ENCODE measurements at regions not wholly inside any gene's neighbourhood (a gene's known extent, or its start where the extent isn't known, plus 50 kb on each side); places are given as distances from the start of the nearest gene placed in this dataset.
"Not testable (repeated sequence)": the region's sequence is repeated elsewhere in the genome, so short reads cannot be mapped to it uniquely, and the experiment has no call there.

- not testable (repeated sequence) for DNase-seq (ENCODE audit: low spot score)
Measured at GRCh38 chr7:91405873-91406272, 141.6 kb downstream of the FZD1 start.

- DNase-seq (ENCODE audit: low spot score) = no peak
Measured at GRCh38 chr7:91407942-91408341, 143.7 kb downstream of the FZD1 start.

GRCh38 chr7:91408388-91409154, 144.3 kb downstream of the FZD1 start:
- no peak for DNase-seq (ENCODE audit: low spot score)

GRCh38 chr7:91411060-91411459, 146.8 kb downstream of the FZD1 start:
- DNase-seq (ENCODE audit: low spot score) = no peak

GRCh38 chr7:91412298-91412697, 148.1 kb downstream of the FZD1 start:
- DNase-seq (ENCODE audit: low spot score) = no peak

GRCh38 chr7:91414734-91415133, 150.5 kb downstream of the FZD1 start:
- no peak for DNase-seq (ENCODE audit: low spot score)

- no peak for DNase-seq (ENCODE audit: low spot score)
Measured at GRCh38 chr7:91416155-91416865, 152.1 kb downstream of the FZD1 start.

- no peak for DNase-seq (ENCODE audit: low spot score)
Measured at GRCh38 chr7:91420606-91421005, 156.4 kb downstream of the FZD1 start.

GRCh38 chr7:91421018-91421417, 156.8 kb downstream of the FZD1 start:
- no peak for DNase-seq (ENCODE audit: low spot score)

GRCh38 chr7:91424371-91424770, 160.1 kb downstream of the FZD1 start:
- peak; percentile 3 for DNase-seq (ENCODE audit: low spot score)

GRCh38 chr7:91425149-91425548, 160.9 kb downstream of the FZD1 start:
- DNase-seq (ENCODE audit: low spot score) = no peak

GRCh38 chr7:91427051-91427450, 162.8 kb downstream of the FZD1 start:
- DNase-seq (ENCODE audit: low spot score) = peak; percentile 5

GRCh38 chr7:91431601-91432000, 167.4 kb downstream of the FZD1 start:
- DNase-seq (ENCODE audit: low spot score) = no peak

GRCh38 chr7:91434836-91435235, 170.6 kb downstream of the FZD1 start:
- DNase-seq (ENCODE audit: low spot score) = no peak

- DNase-seq (ENCODE audit: low spot score) = no peak
Measured at GRCh38 chr7:91435381-91436059, 171.3 kb downstream of the FZD1 start.

- no peak for DNase-seq (ENCODE audit: low spot score)
Measured at GRCh38 chr7:91436655-91437054, 172.4 kb downstream of the FZD1 start.

GRCh38 chr7:91440198-91440597, 176.0 kb downstream of the FZD1 start:
- not testable (repeated sequence) for DNase-seq (ENCODE audit: low spot score)

GRCh38 chr7:91443862-91444261, 179.6 kb downstream of the FZD1 start:
- DNase-seq (ENCODE audit: low spot score) = no peak

- DNase-seq (ENCODE audit: low spot score) = no peak
Measured at GRCh38 chr7:91446819-91447218, 182.6 kb downstream of the FZD1 start.

- DNase-seq (ENCODE audit: low spot score) = no peak
Measured at GRCh38 chr7:91455411-91455810, 191.2 kb downstream of the FZD1 start.

GRCh38 chr7:91457208-91457607, 193.0 kb downstream of the FZD1 start:
- DNase-seq (ENCODE audit: low spot score) = no peak

GRCh38 chr7:91459539-91459938, 195.3 kb downstream of the FZD1 start:
- DNase-seq (ENCODE audit: low spot score) = no peak

GRCh38 chr7:91462316-91462715, 198.1 kb downstream of the FZD1 start:
- DNase-seq (ENCODE audit: low spot score) = no peak

Measured in Ammon's horn (tissue), 1 donor.